SK-N-SH treated with all-trans-retinoic acid at 6 μM for 48 hours (cell line): ENCODE measurements at regions not wholly inside any gene's neighbourhood (a gene's known extent, or its start where the extent isn't known, plus 50 kb on each side); places are given as distances from the start of the nearest gene placed in this dataset.

Experiments
- ATAC-seq: fragments of 200-7000 bp; cut with Tn5 transposase; 3 replicates; pipeline ENCODE4 v1.9.1; 2020; ENCODE audit warnings: mild to moderate bottlenecking, moderate library complexity
- ARNTL ChIP-seq: fragments of 450-650 bp; formaldehyde crosslinking; IDR thresholded peaks from 2 replicates; pipeline ENCODE4 v1.5.0; 2020; ENCODE audit warnings: low read depth, mild to moderate bottlenecking, moderate library complexity, borderline replicate concordance
- BACH2 ChIP-seq: fragments of 250-450 bp; sonication (Bioruptor Pico); IDR thresholded peaks from 2 replicates; pipeline ENCODE4 v1.9.0; 2021; ENCODE audit warnings: mild to moderate bottlenecking, borderline replicate concordance
- CSDC2 ChIP-seq: fragments of 250-450 bp; sonication (Bioruptor Pico); IDR thresholded peaks from 2 replicates; pipeline ENCODE4 v1.5.0; 2020; ENCODE audit warnings: mild to moderate bottlenecking, moderate library complexity
- ESRRG ChIP-seq: fragments of 250-450 bp; sonication (Bioruptor Pico); IDR thresholded peaks from 2 replicates; pipeline ENCODE4 v1.6.1; 2021; ENCODE audit warnings: mild to moderate bottlenecking
- GLIS3 ChIP-seq: fragments of 250-450 bp; sonication (Bioruptor Pico); IDR thresholded peaks from 2 replicates; pipeline ENCODE4 v1.5.0; 2020; ENCODE audit warnings: mild to moderate bottlenecking, moderate library complexity
- ISL1 ChIP-seq: fragments of 250-450 bp; sonication (Bioruptor Pico); IDR thresholded peaks from 2 replicates; pipeline ENCODE4 v2.1.2; 2022; ENCODE audit warnings: mild to moderate bottlenecking, moderate library complexity
- OSR1 ChIP-seq: fragments of 250-450 bp; sonication (Bioruptor Pico); IDR thresholded peaks from 2 replicates; pipeline ENCODE4 v1.8.0; 2022; ENCODE audit warnings: moderate library complexity, mild to moderate bottlenecking, inconsistent platforms
- POU6F1 ChIP-seq: fragments of 250-450 bp; sonication (Bioruptor Pico); IDR thresholded peaks from 2 replicates; pipeline ENCODE4 v1.8.0; 2021; ENCODE audit warnings: low read depth, mild to moderate bottlenecking, moderate library complexity, borderline replicate concordance
- PPARA ChIP-seq: fragments of 250-450 bp; sonication (Bioruptor Pico); IDR thresholded peaks from 2 replicates; pipeline ENCODE4 v1.5.0; 2020; ENCODE audit warnings: mild to moderate bottlenecking, borderline replicate concordance
- RARB ChIP-seq: fragments of 250-450 bp; sonication (Bioruptor Pico); IDR thresholded peaks from 2 replicates; pipeline ENCODE4 v1.8.0; 2021; ENCODE audit warnings: mild to moderate bottlenecking, moderate library complexity
- SNAI2 ChIP-seq: fragments of 250-450 bp; sonication (Bioruptor Pico); IDR thresholded peaks from 2 replicates; pipeline ENCODE4 v1.5.0; 2020; ENCODE audit warnings: mild to moderate bottlenecking, moderate library complexity
- TOX ChIP-seq: fragments of 250-450 bp; sonication (Bioruptor Pico); IDR thresholded peaks from 2 replicates; pipeline ENCODE4 v1.8.0; 2021; ENCODE audit warnings: mild to moderate bottlenecking, moderate library complexity, borderline replicate concordance
- ZC3H10 ChIP-seq: fragments of 250-450 bp; sonication (Bioruptor Pico); IDR thresholded peaks from 2 replicates; pipeline ENCODE4 v1.5.1; 2021; ENCODE audit warnings: mild to moderate bottlenecking, moderate library complexity
- ZFP3 ChIP-seq: fragments of 250-450 bp; sonication (Bioruptor Pico); IDR thresholded peaks from 2 replicates; pipeline ENCODE4 v1.5.0; 2020; ENCODE audit warnings: mild to moderate bottlenecking, moderate library complexity
- ZFP30 ChIP-seq: fragments of 450-650 bp; formaldehyde crosslinking; IDR thresholded peaks from 2 replicates; pipeline ENCODE4 v1.5.0; 2022; ENCODE audit warnings: mild to moderate bottlenecking, moderate library complexity
- ZNF565 ChIP-seq: fragments of 450-650 bp; formaldehyde crosslinking; conservative IDR thresholded peaks from 2 replicates; pipeline ENCODE4 v1.5.0; 2020; ENCODE audit warnings: low read depth, mild to moderate bottlenecking, moderate library complexity
- ZNF70 ChIP-seq: fragments of 450-650 bp; formaldehyde crosslinking; IDR thresholded peaks from 2 replicates; pipeline ENCODE4 v1.5.0; 2020; ENCODE audit warnings: mild to moderate bottlenecking, moderate library complexity
- ZNF8 ChIP-seq: fragments of 450-650 bp; formaldehyde crosslinking; IDR thresholded peaks from 2 replicates; pipeline ENCODE4 v1.5.0; 2020; ENCODE audit warnings: mild to moderate bottlenecking, moderate library complexity
- TF ChIP-seq, protein P1 (sequence below): fragments of 250-450 bp; sonication (Bioruptor Pico); IDR thresholded peaks from 2 replicates; pipeline ENCODE4 v1.5.0; 2020; ENCODE audit warnings: mild to moderate bottlenecking, moderate library complexity
- TF ChIP-seq, protein P2 (sequence below): fragments of 250-450 bp; sonication (Bioruptor Pico); IDR thresholded peaks from 2 replicates; pipeline ENCODE4 v1.5.1; 2020; ENCODE audit warnings: low read depth, mild to moderate bottlenecking, moderate library complexity

- ATAC-seq: no peak
- TF ChIP-seq ZFP3 (CRISPR knock-in tag) (no peak), TOX (CRISPR knock-in tag) (no peak), ESRRG (CRISPR knock-in tag) (no peak), PPARA (CRISPR knock-in tag) (no peak), POU6F1 (no peak), ZC3H10 (no peak), ARNTL (CRISPR knock-in tag) (no peak), ZFP30 (no peak), ZNF70 (CRISPR knock-in tag) (no peak), BACH2 (CRISPR knock-in tag) (no peak), ZNF8 (CRISPR knock-in tag) (no peak), OSR1 (CRISPR knock-in tag) (no peak), SNAI2 (no peak)
- TF ChIP-seq, protein P1, sequence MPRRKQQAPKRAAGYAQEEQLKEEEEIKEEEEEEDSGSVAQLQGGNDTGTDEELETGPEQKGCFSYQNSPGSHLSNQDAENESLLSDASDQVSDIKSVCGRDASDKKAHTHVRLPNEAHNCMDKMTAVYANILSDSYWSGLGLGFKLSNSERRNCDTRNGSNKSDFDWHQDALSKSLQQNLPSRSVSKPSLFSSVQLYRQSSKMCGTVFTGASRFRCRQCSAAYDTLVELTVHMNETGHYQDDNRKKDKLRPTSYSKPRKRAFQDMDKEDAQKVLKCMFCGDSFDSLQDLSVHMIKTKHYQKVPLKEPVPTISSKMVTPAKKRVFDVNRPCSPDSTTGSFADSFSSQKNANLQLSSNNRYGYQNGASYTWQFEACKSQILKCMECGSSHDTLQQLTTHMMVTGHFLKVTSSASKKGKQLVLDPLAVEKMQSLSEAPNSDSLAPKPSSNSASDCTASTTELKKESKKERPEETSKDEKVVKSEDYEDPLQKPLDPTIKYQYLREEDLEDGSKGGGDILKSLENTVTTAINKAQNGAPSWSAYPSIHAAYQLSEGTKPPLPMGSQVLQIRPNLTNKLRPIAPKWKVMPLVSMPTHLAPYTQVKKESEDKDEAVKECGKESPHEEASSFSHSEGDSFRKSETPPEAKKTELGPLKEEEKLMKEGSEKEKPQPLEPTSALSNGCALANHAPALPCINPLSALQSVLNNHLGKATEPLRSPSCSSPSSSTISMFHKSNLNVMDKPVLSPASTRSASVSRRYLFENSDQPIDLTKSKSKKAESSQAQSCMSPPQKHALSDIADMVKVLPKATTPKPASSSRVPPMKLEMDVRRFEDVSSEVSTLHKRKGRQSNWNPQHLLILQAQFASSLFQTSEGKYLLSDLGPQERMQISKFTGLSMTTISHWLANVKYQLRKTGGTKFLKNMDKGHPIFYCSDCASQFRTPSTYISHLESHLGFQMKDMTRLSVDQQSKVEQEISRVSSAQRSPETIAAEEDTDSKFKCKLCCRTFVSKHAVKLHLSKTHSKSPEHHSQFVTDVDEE: no peak
- TF ChIP-seq, all 23 proteins: peak for 0
These were observed 1393.9 kb upstream of the MIR17HG start for GRCh38 chr13:89953581-89953980.

DNA sequence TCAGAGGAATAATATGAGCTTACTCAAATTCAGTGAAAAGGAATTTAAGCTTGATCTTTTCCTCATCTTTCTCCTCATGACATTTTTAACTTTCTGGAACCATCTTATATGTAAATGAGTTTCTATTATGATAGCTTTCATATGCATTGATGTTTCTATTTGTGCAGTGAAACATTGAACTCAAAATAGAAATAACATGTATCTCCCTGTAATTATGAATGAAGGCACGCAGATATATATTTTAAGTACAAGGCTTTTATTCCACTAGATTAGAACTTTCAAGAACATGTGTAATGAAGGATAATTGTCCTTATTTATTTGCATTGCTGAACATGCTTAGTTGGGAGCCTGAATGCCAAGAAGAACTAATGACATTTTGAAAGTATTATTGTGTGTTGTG lies 1391.7 kb upstream of the MIR17HG start:
- no peak for ATAC-seq
- TF ChIP-seq ESRRG (CRISPR knock-in tag) (no peak), ARNTL (CRISPR knock-in tag) (no peak)
- TF ChIP-seq, protein P1: no peak

- no peak for ATAC-seq
- no peak for TF ChIP-seq CSDC2 (CRISPR knock-in tag)
- TF ChIP-seq ARNTL (CRISPR knock-in tag): no peak
- no peak for TF ChIP-seq SNAI2
- TF ChIP-seq GLIS3 (CRISPR knock-in tag): no peak
- TF ChIP-seq BACH2 (CRISPR knock-in tag): no peak
- TF ChIP-seq ESRRG (CRISPR knock-in tag): no peak
- TF ChIP-seq, protein P2, sequence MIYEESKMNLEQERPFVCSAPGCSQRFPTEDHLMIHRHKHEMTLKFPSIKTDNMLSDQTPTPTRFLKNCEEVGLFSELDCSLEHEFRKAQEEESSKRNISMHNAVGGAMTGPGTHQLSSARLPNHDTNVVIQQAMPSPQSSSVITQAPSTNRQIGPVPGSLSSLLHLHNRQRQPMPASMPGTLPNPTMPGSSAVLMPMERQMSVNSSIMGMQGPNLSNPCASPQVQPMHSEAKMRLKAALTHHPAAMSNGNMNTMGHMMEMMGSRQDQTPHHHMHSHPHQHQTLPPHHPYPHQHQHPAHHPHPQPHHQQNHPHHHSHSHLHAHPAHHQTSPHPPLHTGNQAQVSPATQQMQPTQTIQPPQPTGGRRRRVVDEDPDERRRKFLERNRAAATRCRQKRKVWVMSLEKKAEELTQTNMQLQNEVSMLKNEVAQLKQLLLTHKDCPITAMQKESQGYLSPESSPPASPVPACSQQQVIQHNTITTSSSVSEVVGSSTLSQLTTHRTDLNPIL: no peak
- no peak for TF ChIP-seq ISL1 (CRISPR knock-in tag)
- no peak for TF ChIP-seq TOX (CRISPR knock-in tag)
- no peak for TF ChIP-seq ZFP30
- TF ChIP-seq POU6F1: no peak
- no peak for TF ChIP-seq RARB (CRISPR knock-in tag)
- TF ChIP-seq ZC3H10: no peak
- TF ChIP-seq ZNF565 (CRISPR knock-in tag): no peak
These were observed 1388.4 kb upstream of the MIR17HG start for GRCh38 chr13:89959074-89959473.
